C4-2B (cell line): ENCODE measurements at regions not wholly inside any gene's neighbourhood (a gene's known extent, or its start where the extent isn't known, plus 50 kb on each side); places are given as distances from the start of the nearest gene placed in this dataset.

Source experiments
- H3K27ac ChIP-seq: fragments of 450-650 bp; 2 replicates; pipeline ENCODE4 v1.5.1; 2017
- CTCF ChIP-seq: fragments of 450-650 bp; conservative IDR thresholded peaks from 2 replicates; pipeline ENCODE4 v1.5.1; 2017; ENCODE audit warnings: mild to moderate bottlenecking
- ZFX ChIP-seq: fragments of 450-650 bp; IDR thresholded peaks from 2 replicates; pipeline ENCODE4 v1.6.1; 2017

- TF ChIP-seq CTCF: no peak
- no peak for TF ChIP-seq ZFX
- no peak overlapping the region for H3K27ac ChIP-seq
Measured at GRCh38 chr3:64924961-64925360, 237.2 kb upstream of the ADAMTS9 start.

GRCh38 chr3:64922213-64922612 is 234.4 kb upstream of the ADAMTS9 start:
- TF ChIP-seq ZFX (no peak), CTCF (no peak)
- no peak overlapping the region for H3K27ac ChIP-seq

GRCh38 chr3:64921281-64922065 is 233.7 kb upstream of the ADAMTS9 start:
- TF ChIP-seq ZFX (no peak), CTCF (no peak)
- no peak overlapping the region for H3K27ac ChIP-seq

GRCh38 chr3:64919934-64920333 is 232.1 kb upstream of the ADAMTS9 start:
- TF ChIP-seq CTCF: no peak
- no peak for TF ChIP-seq ZFX
- H3K27ac ChIP-seq: no peak overlapping the region

GRCh38 chr3:64918989-64919388 is 231.2 kb upstream of the ADAMTS9 start:
- no peak for TF ChIP-seq ZFX
- no peak for TF ChIP-seq CTCF
- H3K27ac ChIP-seq: no peak overlapping the region

GRCh38 chr3:64917914-64918453 is 230.2 kb upstream of the ADAMTS9 start:
- TF ChIP-seq ZFX (no peak), CTCF (no peak)
- H3K27ac ChIP-seq: no peak overlapping the region

- no peak overlapping the region for H3K27ac ChIP-seq
- no peak for TF ChIP-seq ZFX
Measured at GRCh38 chr3:64916937-64917336, 229.1 kb upstream of the ADAMTS9 start.
